MCF 10A (cell line): ENCODE measurements at regions not wholly inside any gene's neighbourhood (a gene's known extent, or its start where the extent isn't known, plus 50 kb on each side); places are given as distances from the start of the nearest gene placed in this dataset.

Source experiments
- BruUV-seq: library from RNA; stranded (reverse); fragments of 400-500 nt; replicated peaks from 2 replicates; lab custom pipeline; 2021; lab: Mats Ljungman, UMichigan
- CTCF ChIA-PET: fragments of 300-600 bp; sonication (Branson Sonifier 250); formaldehyde crosslinking; extraction: SDS; loops from one replicate; lab custom pipeline; 2021; ENCODE audit warnings: antibody characterized with exemption, inconsistent platforms; lab: Yijun Ruan, JAX
- POLR2A ChIA-PET: fragments of 300-600, 350-650 bp; sonication (Branson Sonifier 250); formaldehyde crosslinking; extraction: SDS; loops from one replicate; lab custom pipeline; 2020; ENCODE audit warnings: antibody characterized with exemption, inconsistent platforms; lab: Yijun Ruan, JAX
- DNase-seq: peaks from one replicate; pipeline ENCODE4 v3.0.0-alpha.2; 2018; ENCODE audit not compliant: unreplicated experiment
- H3K27ac Mint-ChIP-seq: one replicate; pipeline ENCODE4 v1.8.0; 2022; ENCODE audit warnings: mild to moderate bottlenecking, low read depth, mixed read lengths; ENCODE audit not compliant: unreplicated experiment
- H3K27me3 Mint-ChIP-seq: one replicate; pipeline ENCODE4 v1.8.0; 2022; ENCODE audit warnings: mixed read lengths; ENCODE audit not compliant: insufficient read depth, unreplicated experiment
- H3K36me3 Mint-ChIP-seq: one replicate; pipeline ENCODE4 v1.8.0; 2022; ENCODE audit warnings: mild to moderate bottlenecking, moderate library complexity, mixed read lengths; ENCODE audit not compliant: insufficient read depth, unreplicated experiment
- H3K4me1 Mint-ChIP-seq: one replicate; pipeline ENCODE4 v1.8.0; 2022; ENCODE audit warnings: mixed read lengths; ENCODE audit not compliant: insufficient read depth, unreplicated experiment
- H3K4me3 Mint-ChIP-seq: one replicate; pipeline ENCODE4 v1.8.0; 2022; ENCODE audit warnings: mild to moderate bottlenecking, moderate library complexity, mixed read lengths; ENCODE audit not compliant: unreplicated experiment
- H3K9me3 Mint-ChIP-seq: one replicate; pipeline ENCODE4 v1.8.0; 2022; ENCODE audit warnings: mixed read lengths; ENCODE audit not compliant: unreplicated experiment
- CTCF ChIP-seq: fragments of 200-600 bp; IDR thresholded peaks from one replicate; pipeline ENCODE4 v1.8.0; 2022; ENCODE audit warnings: antibody characterized with exemption, mild to moderate bottlenecking; ENCODE audit not compliant: unreplicated experiment
- intact Hi-C: fragments of 100-400 bp; cut with micrococcal nuclease; formaldehyde crosslinking; loops from 2 replicates; pipeline ENCODE4 v1.14.1; 2022

DNA sequence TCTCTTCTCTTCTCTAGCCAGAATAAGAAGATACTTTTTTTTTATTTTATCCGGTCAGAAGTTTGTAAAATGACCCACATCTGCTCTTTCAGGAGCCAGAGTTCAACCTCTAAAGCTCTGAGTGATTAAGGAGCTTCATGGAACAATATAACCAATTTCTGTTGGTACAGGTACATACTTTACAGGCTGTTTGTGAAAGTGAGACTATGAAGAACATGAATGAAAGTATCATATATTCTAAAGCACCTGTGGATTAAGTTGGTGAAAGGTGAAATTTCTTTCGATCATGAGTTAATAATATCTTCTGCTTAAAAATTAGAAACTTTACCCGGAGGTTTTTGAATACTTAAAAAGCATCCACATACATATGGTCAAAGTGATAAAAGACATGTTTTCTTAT is 65.2 kb downstream of the DMRT2 start:
- BruUV-seq, result no TSS peak
- CTCF ChIA-PET, result interaction anchor here (0.6 kb wide), 1 partner anchor 13 kb away, joined by 3 read pairs; no protein-coding TSS in a partner anchor
- intact Hi-C loops, result no loop called here
- POLR2A ChIA-PET, result interaction anchor here (0.5 to 1.0 kb wide), 2 partner anchors 14 to 213 kb away, joined by 3 read pairs; no protein-coding TSS in a partner anchor
- no peak overlapping the region for H3K27ac Mint-ChIP-seq
- peaks cover under 1% of the 10 kb centered on the region for H3K4me1 Mint-ChIP-seq
- H3K4me3 Mint-ChIP-seq, result no peak overlapping the region
- H3K9me3 Mint-ChIP-seq, result no peaks in the 10 kb centered on the region
- H3K27me3 Mint-ChIP-seq, result no peaks in the 10 kb centered on the region
- no peak for TF ChIP-seq CTCF
- no peaks in the 10 kb centered on the region for H3K36me3 Mint-ChIP-seq
- no peak for DNase-seq

DNA sequence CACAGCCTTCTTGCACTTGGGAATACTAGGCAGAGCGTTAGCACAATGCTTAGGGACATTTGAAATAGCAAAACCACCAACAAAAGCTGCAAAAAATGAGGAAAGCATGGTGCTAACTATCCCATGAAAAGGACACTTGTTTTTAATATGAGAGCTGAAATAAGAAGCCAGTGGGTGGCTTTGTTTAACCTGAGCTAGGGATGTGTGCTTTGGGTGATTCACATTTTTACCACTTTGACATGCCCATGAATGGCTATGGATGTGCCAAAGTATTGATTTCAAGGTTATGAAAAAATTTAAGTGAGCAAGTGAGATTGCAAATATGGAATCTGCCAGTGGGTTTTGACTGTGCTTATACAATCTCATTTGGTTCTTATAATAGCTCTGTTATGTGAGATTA is 67.3 kb downstream of the DMRT2 start:
- intact Hi-C loops, result no loop called here
- Mint-ChIP-seq H3K27ac (no peak overlapping the region), H3K27me3 (no peaks in the 10 kb centered on the region), H3K4me3 (no peak overlapping the region), H3K9me3 (no peaks in the 10 kb centered on the region), H3K36me3 (no peaks in the 10 kb centered on the region), H3K4me1 (peaks cover 6% of the 10 kb centered on the region)
- ChIA-PET CTCF (interaction anchor here (0.6 to 0.9 kb wide), 2 partner anchors 489 to 502 kb away, joined by 3 to 7 read pairs; no protein-coding TSS in a partner anchor), POLR2A (interaction anchor here (0.7 kb wide), 1 partner anchor 508 kb away, joined by 3 read pairs; no protein-coding TSS in a partner anchor)
- BruUV-seq, result no TSS peak
- TF ChIP-seq CTCF, result no peak
- DNase-seq, result no peak

DNA sequence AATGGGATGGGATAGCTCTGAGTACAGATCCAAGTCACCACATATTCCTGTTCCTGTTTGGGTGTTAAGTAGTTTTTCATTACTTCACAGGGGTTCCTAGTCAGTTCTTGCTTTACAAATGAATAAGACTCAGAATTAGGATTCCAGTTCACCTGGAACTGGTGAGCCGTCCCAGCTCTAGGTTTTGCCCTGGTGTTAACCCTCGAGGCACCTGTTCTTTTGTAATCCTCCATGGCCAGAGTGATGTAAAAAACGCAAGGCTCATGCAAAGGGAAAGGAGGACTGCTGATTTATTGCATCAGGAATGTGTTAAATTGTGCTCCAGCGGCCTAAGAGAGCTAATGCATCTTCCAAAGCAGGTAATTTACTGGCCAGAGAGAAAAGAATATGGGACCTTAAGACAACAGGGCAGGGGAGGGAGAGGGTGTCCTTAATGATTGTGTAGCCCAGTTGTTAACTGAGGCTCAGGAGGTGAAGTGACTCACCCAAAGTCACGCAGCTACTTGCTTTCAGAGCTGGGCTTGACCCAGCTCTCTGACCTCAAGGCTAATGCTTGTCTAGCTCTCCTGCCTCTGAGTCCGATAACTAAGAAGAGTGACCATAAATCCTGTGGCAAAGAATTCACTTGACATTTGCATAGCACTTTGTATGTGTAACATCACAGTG is 70.5 kb downstream of the DMRT2 start:
- H3K36me3 Mint-ChIP-seq, result no peaks in the 10 kb centered on the region
- H3K27me3 Mint-ChIP-seq, result no peaks in the 10 kb centered on the region
- H3K4me3 Mint-ChIP-seq, result no peak overlapping the region
- H3K27ac Mint-ChIP-seq, result no peak overlapping the region
- CTCF ChIA-PET, result interaction anchor here (0.6 kb wide), 1 partner anchor 10 kb away, joined by 3 read pairs; no protein-coding TSS in a partner anchor
- peak; percentile 25 for DNase-seq
- intact Hi-C loops, result no loop called here
- POLR2A ChIA-PET, result interaction anchor here (0.6 to 0.9 kb wide), 2 partner anchors 14 to 118 kb away, joined by 3 read pairs; no protein-coding TSS in a partner anchor
- TF ChIP-seq CTCF, result no peak
- no TSS peak for BruUV-seq
- H3K9me3 Mint-ChIP-seq, result no peaks in the 10 kb centered on the region
- peaks cover 11% of the 10 kb centered on the region for H3K4me1 Mint-ChIP-seq

- Mint-ChIP-seq H3K4me1 (peaks cover 12% of the 10 kb centered on the region), H3K36me3 (no peaks in the 10 kb centered on the region), H3K4me3 (no peak overlapping the region), H3K9me3 (peaks cover 2% of the 10 kb centered on the region), H3K27me3 (no peaks in the 10 kb centered on the region), H3K27ac (peak overlapping the region; percentile 33)
- no TSS peak for BruUV-seq
- intact Hi-C loops, result no loop called here
- DNase-seq, result peak; percentile 40
- POLR2A ChIA-PET, result interaction anchor here (1.3 kb wide), 1 partner anchor 13 kb away, joined by 4 read pairs; no protein-coding TSS in a partner anchor
- no peak for TF ChIP-seq CTCF
- CTCF ChIA-PET, result interaction anchor here (0.7 kb wide), 1 partner anchor 478 kb away, joined by 3 read pairs; no protein-coding TSS in a partner anchor
These were observed 75.6 kb downstream of the DMRT2 start for GRCh38 chr9:1125741-1126140.
